GM18519 (cell line): ENCODE measurements at regions not wholly inside any gene's neighbourhood (a gene's known extent, or its start where the extent isn't known, plus 50 kb on each side); places are given as distances from the start of the nearest gene placed in this dataset.

Source experiments
- ATAC-seq: cut with Tn5 transposase; IDR thresholded peaks from one replicate; pipeline ENCODE4 v1.9.1; 2021; ENCODE audit warnings: mild to moderate bottlenecking, moderate library complexity; ENCODE audit not compliant: unreplicated experiment, low FRiP score

DNA sequence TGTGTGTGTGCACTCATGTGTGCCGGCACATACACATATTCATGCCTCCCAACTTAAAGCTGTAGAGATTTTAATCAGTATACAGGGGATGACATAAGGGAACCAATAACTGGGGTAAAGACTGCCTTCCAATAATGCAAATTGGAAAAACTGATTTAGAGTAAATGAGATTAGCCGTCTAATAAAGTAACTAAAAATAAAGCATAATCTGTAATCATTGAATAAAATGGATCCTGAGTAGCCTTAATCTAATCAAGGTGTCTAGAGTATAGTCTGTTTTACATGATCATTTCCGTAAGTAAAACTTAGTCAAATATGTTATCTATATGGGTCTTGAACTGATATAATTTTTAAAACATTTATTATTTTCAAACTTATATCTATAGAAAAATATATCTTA lies 925.8 kb downstream of the FSTL5 start:
- ATAC-seq: no peak

DNA sequence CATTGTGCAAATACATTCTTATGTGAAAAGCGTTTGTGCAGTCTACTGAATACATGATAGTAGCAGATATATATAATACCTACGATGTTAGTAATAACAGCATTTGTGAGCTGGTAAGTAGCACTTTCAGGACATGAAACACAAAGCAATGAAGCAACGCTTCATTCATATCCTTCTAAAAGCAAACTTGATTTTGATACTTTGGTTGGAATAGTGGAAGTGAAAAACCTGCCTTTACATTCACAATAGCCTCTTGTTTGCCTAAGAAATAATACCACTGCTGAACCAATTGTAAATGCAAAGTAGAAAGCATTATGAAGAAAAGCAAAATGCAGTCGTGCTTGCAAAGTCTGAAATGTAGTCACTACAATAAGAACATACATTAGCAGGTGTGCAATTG lies 926.3 kb downstream of the FSTL5 start:
- ATAC-seq: no peak

- ATAC-seq: no peak
Observed at GRCh38 chr4:161225327-161225726, 938.5 kb downstream of the FSTL5 start.

DNA sequence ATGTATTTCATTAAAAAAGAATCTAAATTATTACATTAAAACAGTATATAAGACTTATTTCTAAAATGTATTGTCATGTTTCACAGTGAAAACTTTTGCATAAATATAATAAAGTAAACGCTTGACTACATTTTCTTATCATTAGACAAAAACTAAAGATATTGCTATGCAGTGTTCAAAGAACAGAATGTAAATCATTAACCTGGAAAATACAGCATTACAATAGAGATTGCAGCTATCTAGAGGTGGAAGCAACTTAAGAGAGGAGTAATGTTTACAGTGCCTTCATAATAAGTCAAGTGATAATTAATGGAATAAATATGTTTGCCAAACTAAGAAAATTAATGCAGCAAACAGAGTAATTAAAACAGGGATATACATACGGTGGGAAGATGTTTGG lies 940.9 kb downstream of the FSTL5 start:
- ATAC-seq: no peak

DNA sequence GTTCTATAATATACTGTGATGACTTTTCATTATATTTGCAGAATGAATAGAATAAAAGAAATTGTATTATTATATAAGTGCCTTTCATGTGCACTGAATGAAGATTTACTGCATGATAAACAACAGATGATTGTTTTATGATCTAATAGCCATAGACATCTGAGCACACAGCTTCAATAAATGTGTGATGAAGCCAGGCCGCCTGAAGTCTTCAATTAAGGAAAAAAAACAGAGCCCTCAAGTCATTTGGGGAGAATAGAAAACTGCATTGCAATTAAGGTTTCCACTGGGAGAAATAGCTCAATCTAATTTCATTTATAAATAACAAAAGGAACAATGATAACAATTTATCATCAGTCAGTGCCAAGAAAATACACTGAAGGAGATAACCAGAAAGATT lies 955.2 kb downstream of the FSTL5 start:
- ATAC-seq: no peak

- no peak for ATAC-seq
Observed at GRCh38 chr4:161206528-161207080, 957.2 kb downstream of the FSTL5 start.

DNA sequence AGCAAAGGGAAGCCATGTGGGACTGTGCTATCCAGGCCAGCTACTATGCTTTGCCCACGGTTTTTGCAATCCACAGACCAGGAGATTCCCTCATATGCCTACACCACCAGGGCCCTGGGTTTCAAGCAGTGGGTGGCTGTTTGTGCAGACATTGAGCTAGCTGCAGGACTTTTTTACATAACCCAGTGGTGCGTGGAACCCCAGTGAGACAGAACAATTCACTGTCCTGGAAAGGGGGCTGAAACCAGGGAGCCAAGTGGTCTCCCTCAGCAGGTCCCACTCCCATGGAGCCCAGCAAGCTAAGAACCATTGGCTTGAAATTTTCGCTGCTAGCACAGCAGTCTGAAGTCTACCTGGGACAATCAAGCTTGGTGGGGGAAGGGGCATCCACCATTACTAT lies 959.9 kb downstream of the FSTL5 start:
- no peak for ATAC-seq

GRCh38 chr4:161197912-161198311 lies 965.9 kb downstream of the FSTL5 start:
- no peak for ATAC-seq

DNA sequence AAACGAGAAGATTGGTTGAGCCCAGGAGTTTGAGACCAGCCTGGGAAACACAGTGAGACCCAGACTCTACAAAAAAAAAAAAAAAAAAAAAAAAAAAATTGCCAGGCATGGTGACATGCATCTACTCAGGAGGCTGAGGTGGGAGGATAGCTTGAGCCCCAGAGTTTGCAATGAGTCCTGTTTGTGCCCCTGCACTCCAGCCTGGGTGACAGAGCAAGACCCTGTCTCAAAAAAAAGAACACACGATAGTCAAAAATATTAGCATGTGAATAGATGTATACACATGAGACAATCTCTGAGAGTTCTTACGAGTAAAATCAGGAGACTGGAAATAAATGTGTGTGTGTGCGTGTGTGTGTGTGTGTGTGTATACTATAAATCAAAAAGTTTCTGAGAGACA lies 966.3 kb downstream of the FSTL5 start:
- ATAC-seq: no peak

GRCh38 chr4:161189286-161190134 lies 974.3 kb downstream of the FSTL5 start:
- ATAC-seq: no peak

GRCh38 chr4:161188578-161188977 lies 975.2 kb downstream of the FSTL5 start:
- ATAC-seq: no peak

- ATAC-seq: no peak
Observed at GRCh38 chr4:161187569-161187968, 976.2 kb downstream of the FSTL5 start.

DNA sequence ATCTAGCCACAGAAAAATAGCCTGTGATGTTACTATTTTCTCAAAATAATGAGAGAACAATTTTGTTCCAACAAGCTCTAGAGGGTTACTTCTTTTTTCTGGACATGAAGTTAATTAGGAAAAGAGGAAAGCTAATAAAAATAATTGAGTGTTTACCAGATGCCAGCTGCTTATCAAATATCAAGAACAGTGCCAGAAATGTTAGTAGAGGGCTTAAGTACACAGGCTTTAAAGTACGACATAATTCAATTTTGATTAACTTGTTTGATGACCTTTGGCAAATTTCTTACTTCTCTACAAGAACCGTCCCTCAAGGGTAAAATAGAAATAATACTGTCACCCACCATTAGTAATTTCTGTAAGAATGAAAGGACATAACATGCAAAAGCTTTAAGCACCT lies 977.0 kb downstream of the FSTL5 start:
- ATAC-seq: no peak

- ATAC-seq: no peak
Observed at GRCh38 chr4:161186012-161186411, 977.8 kb downstream of the FSTL5 start.

GRCh38 chr4:161183729-161184128 lies 980.1 kb downstream of the FSTL5 start:
- no peak for ATAC-seq

DNA sequence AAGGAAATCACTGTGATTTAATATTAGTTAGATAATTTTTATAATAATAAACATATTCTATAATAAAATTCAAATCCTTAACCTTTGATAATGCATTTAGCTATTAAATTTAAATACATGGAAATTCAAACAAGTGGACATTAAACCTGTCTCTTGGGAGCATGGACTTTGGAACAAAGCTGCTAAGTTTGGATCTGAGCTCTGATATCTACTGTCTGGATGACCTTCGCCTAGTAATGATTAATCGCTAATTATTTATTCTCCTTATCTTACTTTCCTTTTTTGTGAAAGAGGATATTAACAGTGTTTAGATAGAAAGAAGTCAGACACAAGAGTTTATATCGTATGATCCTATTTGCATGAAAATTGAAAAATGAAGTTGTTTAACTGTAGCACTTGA lies 980.9 kb downstream of the FSTL5 start:
- ATAC-seq: no peak

- no peak for ATAC-seq
Observed at GRCh38 chr4:161178310-161178709, 985.5 kb downstream of the FSTL5 start.

DNA sequence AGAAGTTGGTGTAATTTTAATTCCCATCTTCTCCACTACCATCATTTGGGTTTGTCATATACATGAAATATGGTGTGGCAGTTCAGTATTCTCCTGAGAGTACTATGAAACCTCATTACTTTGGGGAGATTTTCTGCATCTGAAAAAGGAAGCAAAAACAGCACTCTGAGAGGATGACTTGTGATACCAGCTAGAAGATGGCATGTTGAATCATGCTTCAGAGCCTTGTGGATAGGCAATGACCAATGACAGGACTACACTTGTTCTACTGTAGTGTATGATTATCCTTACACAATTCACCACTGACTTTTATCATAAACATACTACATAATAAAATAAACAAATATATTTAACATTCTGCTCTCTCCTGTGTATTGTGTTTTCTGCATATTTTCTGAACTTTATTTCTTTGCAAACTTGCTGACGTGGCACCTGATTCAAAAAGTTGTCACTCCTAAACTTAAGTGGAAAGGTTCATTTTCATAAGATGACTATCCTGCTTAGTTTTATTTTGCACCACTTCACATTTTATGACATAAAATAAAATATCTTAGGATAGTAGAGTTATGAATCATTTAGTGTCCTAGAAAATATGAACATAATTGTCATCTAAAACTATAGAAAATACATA lies 991.3 kb downstream of the FSTL5 start:
- ATAC-seq: no peak

DNA sequence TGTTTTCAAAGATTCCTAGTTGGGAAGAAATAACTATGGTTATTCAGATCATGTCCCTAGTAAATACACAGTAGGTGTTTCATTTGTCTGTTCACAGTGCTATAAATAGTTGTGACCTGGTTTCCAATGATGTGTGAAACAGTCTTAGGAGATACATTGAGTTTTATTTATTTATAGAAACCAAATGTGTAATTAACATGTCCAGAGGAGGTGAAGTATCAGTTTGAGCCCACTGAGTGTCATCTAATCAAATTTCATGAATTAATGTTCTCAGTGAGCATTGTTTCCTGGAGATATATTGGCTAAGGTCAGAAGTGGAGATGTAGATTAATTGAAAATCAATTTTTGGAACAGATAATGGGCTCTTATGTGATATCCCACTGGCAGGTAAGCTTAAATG lies 996.3 kb downstream of the FSTL5 start:
- ATAC-seq: no peak

GRCh38 chr4:161160718-161161117 lies 1003.1 kb downstream of the FSTL5 start:
- ATAC-seq: no peak

GRCh38 chr4:161148051-161148450 lies 1015.7 kb downstream of the FSTL5 start:
- no peak for ATAC-seq

GRCh38 chr4:161143375-161143774 lies 1020.4 kb downstream of the FSTL5 start:
- ATAC-seq: no peak
